ENCODE measurements at regions not wholly inside any gene's neighbourhood (a gene's known extent, or its start where the extent isn't known, plus 50 kb on each side); places are given as distances from the start of the nearest gene placed in this dataset.

GRCh38 chr2:120450196-120450820, 104.4 kb downstream of the INHBB start:
- Histone ChIP-seq H3K27me3 (ENCODE audit: low read depth) (peaks cover 26% of the 10 kb centered on the region), H3K27ac (replicated peaks) (no peak overlapping the region), H3K9me3 (replicated peaks) (no peaks in the 10 kb centered on the region), H3K36me3 (no peaks in the 10 kb centered on the region), H3K4me1 (no peaks in the 10 kb centered on the region), H3K4me3 (no peak overlapping the region)
- no peak for TF ChIP-seq CTCF (IDR thresholded peaks at IDR 0.05; ENCODE audit: borderline replicate concordance)
- intact Hi-C loops (cut with micrococcal nuclease), result no loop called here
- no peak for DNase-seq

GRCh38 chr2:120451334-120451733, 105.4 kb downstream of the INHBB start:
- Histone ChIP-seq H3K36me3 (no peaks in the 10 kb centered on the region), H3K27ac (replicated peaks) (no peak overlapping the region), H3K9me3 (replicated peaks) (no peaks in the 10 kb centered on the region), H3K4me3 (no peak overlapping the region), H3K4me1 (no peaks in the 10 kb centered on the region), H3K27me3 (ENCODE audit: low read depth) (peaks cover 26% of the 10 kb centered on the region)
- intact Hi-C loops (cut with micrococcal nuclease), result no loop called here
- no peak for DNase-seq
- no peak for TF ChIP-seq CTCF (IDR thresholded peaks at IDR 0.05; ENCODE audit: borderline replicate concordance)

- Histone ChIP-seq H3K4me1 (no peaks in the 10 kb centered on the region), H3K27ac (replicated peaks) (no peak overlapping the region), H3K36me3 (no peaks in the 10 kb centered on the region), H3K9me3 (replicated peaks) (peaks cover 4% of the 10 kb centered on the region), H3K4me3 (no peak overlapping the region), H3K27me3 (ENCODE audit: low read depth) (peaks cover 26% of the 10 kb centered on the region)
- no peak for TF ChIP-seq CTCF (IDR thresholded peaks at IDR 0.05; ENCODE audit: borderline replicate concordance)
- intact Hi-C loops (cut with micrococcal nuclease), result no loop called here
- DNase-seq, result no peak
Measured at GRCh38 chr2:120452131-120452530, 106.2 kb downstream of the INHBB start.

GRCh38 chr2:120452945-120453634, 107.2 kb downstream of the INHBB start:
- intact Hi-C loops (cut with micrococcal nuclease), result no loop called here
- TF ChIP-seq CTCF (IDR thresholded peaks at IDR 0.05; ENCODE audit: borderline replicate concordance), result no peak
- peaks cover 13% of the 10 kb centered on the region for H3K9me3 ChIP-seq (replicated peaks)
- peaks cover 26% of the 10 kb centered on the region for H3K27me3 ChIP-seq (ENCODE audit: low read depth)
- no peaks in the 10 kb centered on the region for H3K36me3 ChIP-seq
- no peak overlapping the region for H3K27ac ChIP-seq (replicated peaks)
- no peak overlapping the region for H3K4me3 ChIP-seq
- H3K4me1 ChIP-seq, result no peaks in the 10 kb centered on the region
- DNase-seq, result no peak

GRCh38 chr2:120453635-120453998, 107.7 kb downstream of the INHBB start:
- Histone ChIP-seq H3K9me3 (replicated peaks) (peaks cover 18% of the 10 kb centered on the region), H3K4me1 (no peaks in the 10 kb centered on the region), H3K4me3 (no peak overlapping the region), H3K27me3 (ENCODE audit: low read depth) (peaks cover 26% of the 10 kb centered on the region), H3K27ac (replicated peaks) (no peak overlapping the region), H3K36me3 (no peaks in the 10 kb centered on the region)
- intact Hi-C loops (cut with micrococcal nuclease), result no loop called here
- DNase-seq, result no peak
- TF ChIP-seq CTCF (IDR thresholded peaks at IDR 0.05; ENCODE audit: borderline replicate concordance), result no peak

All from left ventricle myocardium inferior (tissue), 1 donor.